HFF-Myc (cell line): ENCODE measurements at regions not wholly inside any gene's neighbourhood (a gene's known extent, or its start where the extent isn't known, plus 50 kb on each side); places are given as distances from the start of the nearest gene placed in this dataset.
"Not testable (repeated sequence)": the region's sequence is repeated elsewhere in the genome, so short reads cannot be mapped to it uniquely, and the experiment has no call there.

Source experiments
- DNase-seq: peaks from one replicate; pipeline ENCODE4 v3.0.0-alpha.2; 2011; ENCODE audit warnings: low read depth; ENCODE audit errors: extremely low read depth
- H3K4me3 ChIP-seq: replicated peaks from 2 replicates; pipeline ENCODE4 v1.5.1; 2011; ENCODE audit warnings: low read depth, mild to moderate bottlenecking, control low read depth, low read length
- CTCF ChIP-seq: IDR thresholded peaks from 2 replicates; pipeline ENCODE4 v1.5.1; 2012; ENCODE audit warnings: mild to moderate bottlenecking, low read depth, low read length, control low read depth; ENCODE audit errors: missing control alignments

GRCh38 chr2:217353591-217353990 is 493.7 kb upstream of the TNP1 start:
- no peak for DNase-seq
- no peak for TF ChIP-seq CTCF
- no peak overlapping the region for H3K4me3 ChIP-seq

GRCh38 chr2:217351378-217351777 is 491.5 kb upstream of the TNP1 start:
- no peak for DNase-seq
- no peak for TF ChIP-seq CTCF
- H3K4me3 ChIP-seq = no peak overlapping the region

- no peak for DNase-seq
- no peak for TF ChIP-seq CTCF
These were observed 489.4 kb upstream of the TNP1 start for GRCh38 chr2:217349251-217349650.

GRCh38 chr2:217347630-217348029 is 487.8 kb upstream of the TNP1 start:
- not testable (repeated sequence) for DNase-seq, H3K4me3 ChIP-seq

More at GRCh38 chr2:217349251-217349650, 489.4 kb upstream of the TNP1 start:
- H3K4me3 ChIP-seq = no peak overlapping the region

- not testable (repeated sequence) for H3K4me3 ChIP-seq, DNase-seq
These were observed 486.2 kb upstream of the TNP1 start for GRCh38 chr2:217346043-217346442.

GRCh38 chr2:217340899-217341298 is 481.0 kb upstream of the TNP1 start:
- no peak for DNase-seq
- no peak for TF ChIP-seq CTCF
- no peak overlapping the region for H3K4me3 ChIP-seq

GRCh38 chr2:217340176-217340575 is 480.3 kb upstream of the TNP1 start:
- no peak for DNase-seq
- no peak for TF ChIP-seq CTCF
- no peak overlapping the region for H3K4me3 ChIP-seq

- H3K4me3 ChIP-seq = no peak overlapping the region
- TF ChIP-seq CTCF = no peak
- no peak for DNase-seq
These were observed 479.9 kb upstream of the TNP1 start for GRCh38 chr2:217339753-217340152.
